SH-SY5Y (cell line): ENCODE measurements at regions not wholly inside any gene's neighbourhood (a gene's known extent, or its start where the extent isn't known, plus 50 kb on each side); places are given as distances from the start of the nearest gene placed in this dataset.

ENCODE experiments used
- GATA2 ChIP-seq: IDR thresholded peaks from 2 replicates; pipeline ENCODE4 v1.6.1; 2011; ENCODE audit warnings: mild to moderate bottlenecking, low read depth, low read length
- GATA3 ChIP-seq: IDR thresholded peaks from 2 replicates; pipeline ENCODE4 v1.6.1; 2011; ENCODE audit warnings: low read depth, mild to moderate bottlenecking, low read length, moderate library complexity

- no peak for TF ChIP-seq GATA3
- TF ChIP-seq GATA2, result no peak
Observed at GRCh38 chr2:153808679-153809078, 63.0 kb upstream of the GALNT13 start.
